Caco-2 (cell line): ENCODE measurements at regions not wholly inside any gene's neighbourhood (a gene's known extent, or its start where the extent isn't known, plus 50 kb on each side); places are given as distances from the start of the nearest gene placed in this dataset.

Experiments used
- BruUV-seq: library from RNA; stranded (reverse); fragments of 400-500 nt; replicated peaks from 2 replicates; lab custom pipeline; 2021; lab: Mats Ljungman, UMichigan
- CTCF ChIA-PET: fragments of 300-600 bp; sonication (Branson Sonifier 250); formaldehyde crosslinking; loops from one replicate; lab custom pipeline; 2022; ENCODE audit warnings: antibody characterized with exemption; lab: Charles Lee
- POLR2A ChIA-PET: fragments of 300-600 bp; sonication (Branson Sonifier 250); formaldehyde crosslinking; loops from one replicate; lab custom pipeline; 2022; ENCODE audit warnings: antibody characterized with exemption; lab: Charles Lee
- DNase-seq, 2 experiments: peaks; one replicate each; pipeline versions ENCODE4 v3.0.0 to v3.0.0-alpha.2; 2020 to 2022
- H3K27me3 ChIP-seq: replicated peaks from 2 replicates; pipeline ENCODE4 v1.6.0; 2011; ENCODE audit warnings: low read length; ENCODE audit not compliant: control insufficient read depth, insufficient read depth
- H3K36me3 ChIP-seq: 2 replicates; pipeline ENCODE4 v1.5.1; 2011; ENCODE audit warnings: low read length; ENCODE audit not compliant: control insufficient read depth, insufficient read depth
- H3K4me1 ChIP-seq: fragments of 250-450 bp; sonication (Bioruptor Pico); 2 replicates; pipeline ENCODE4 v1.5.1; 2020; ENCODE audit warnings: mild to moderate bottlenecking
- H3K4me3 ChIP-seq: 2 replicates; pipeline ENCODE4 v1.5.1; 2011; ENCODE audit warnings: low read depth, mild to moderate bottlenecking, control low read depth, low read length
- H3K9me3 ChIP-seq: fragments of 250-450 bp; sonication (Bioruptor Pico); 2 replicates; pipeline ENCODE4 v1.5.1; 2020; ENCODE audit warnings: mild to moderate bottlenecking, moderate library complexity
- H3K27ac Mint-ChIP-seq: one replicate; pipeline ENCODE4 v1.8.0; 2022; ENCODE audit warnings: mixed read lengths; ENCODE audit not compliant: unreplicated experiment
- H3K27me3 Mint-ChIP-seq: one replicate; pipeline ENCODE4 v1.8.0; 2022; ENCODE audit warnings: mixed read lengths; ENCODE audit not compliant: insufficient read depth, unreplicated experiment
- H3K36me3 Mint-ChIP-seq: one replicate; pipeline ENCODE4 v1.8.0; 2022; ENCODE audit warnings: mild to moderate bottlenecking, mixed read lengths; ENCODE audit not compliant: insufficient read depth, unreplicated experiment
- H3K4me1 Mint-ChIP-seq: one replicate; pipeline ENCODE4 v1.8.0; 2022; ENCODE audit warnings: low read depth, mixed read lengths; ENCODE audit not compliant: unreplicated experiment
- H3K4me3 Mint-ChIP-seq: one replicate; pipeline ENCODE4 v1.8.0; 2022; ENCODE audit warnings: mild to moderate bottlenecking, moderate library complexity, mixed read lengths; ENCODE audit not compliant: unreplicated experiment
- H3K9me3 Mint-ChIP-seq: one replicate; pipeline ENCODE4 v1.8.0; 2022; ENCODE audit warnings: mixed read lengths; ENCODE audit not compliant: unreplicated experiment
- CTCF ChIP-seq, 2 experiments: fragments of 200-600 bp in 1 of 2; IDR thresholded peaks; 1 replicate in 1 of 2; 2 replicates in 1 of 2; pipeline versions ENCODE4 v1.5.1 to v1.8.0; 2011 to 2022; ENCODE audit warnings: antibody characterized with exemption in 1 of 2, control low read depth in 1 of 2, inconsistent platforms in 1 of 2, low read depth in 1 of 2, low read length in 1 of 2, mild to moderate bottlenecking in 1 of 2, moderate library complexity in 1 of 2; ENCODE audit not compliant: insufficient read depth in 1 of 2, severe bottlenecking in 1 of 2, unreplicated experiment in 1 of 2
- intact Hi-C: fragments of 100-400 bp; cut with micrococcal nuclease; formaldehyde crosslinking; loops from one replicate; pipeline ENCODE4 v1.10.0; 2022; ENCODE audit not compliant: unreplicated experiment

- H3K4me1 Mint-ChIP-seq: no peaks in the 10 kb centered on the region
- POLR2A ChIA-PET: no interaction called here
- H3K27me3 ChIP-seq: no peaks in the 10 kb centered on the region
- no peak overlapping the region for H3K4me3 Mint-ChIP-seq
- H3K36me3 Mint-ChIP-seq: no peaks in the 10 kb centered on the region
- TF ChIP-seq CTCF (IDR thresholded peaks at IDR 0.05; ENCODE audit: insufficient read depth in 1 of 2, low read depth in 1 of 2, low read length in 1 of 2, severe bottlenecking in 1 of 2, unreplicated experiment in 1 of 2): no peak
- no peak for DNase-seq
- H3K27ac Mint-ChIP-seq: no peak overlapping the region
- H3K9me3 Mint-ChIP-seq: no peaks in the 10 kb centered on the region
- no TSS peak for BruUV-seq
- no peaks in the 10 kb centered on the region for H3K4me1 ChIP-seq
- H3K9me3 ChIP-seq: no peaks in the 10 kb centered on the region
- H3K36me3 ChIP-seq: no peaks in the 10 kb centered on the region
- CTCF ChIA-PET: no interaction called here
- no peak overlapping the region for H3K4me3 ChIP-seq
- intact Hi-C loops: no loop called here
- peaks cover 10% of the 10 kb centered on the region for H3K27me3 Mint-ChIP-seq
Observed at GRCh38 chr6:18609715-18610114, 222.6 kb downstream of the RNF144B start.

- intact Hi-C loops: no loop called here
- DNase-seq: no peak
- Histone ChIP-seq H3K36me3 (no peaks in the 10 kb centered on the region), H3K4me1 (no peaks in the 10 kb centered on the region), H3K4me3 (no peak overlapping the region), H3K9me3 (no peaks in the 10 kb centered on the region), H3K27me3 (no peaks in the 10 kb centered on the region)
- ChIA-PET CTCF (no interaction called here), POLR2A (no interaction called here)
- H3K27ac Mint-ChIP-seq: no peak overlapping the region
- no peaks in the 10 kb centered on the region for H3K9me3 Mint-ChIP-seq
- no peak overlapping the region for H3K4me3 Mint-ChIP-seq
- H3K36me3 Mint-ChIP-seq: no peaks in the 10 kb centered on the region
- no peaks in the 10 kb centered on the region for H3K4me1 Mint-ChIP-seq
- peaks cover 7% of the 10 kb centered on the region for H3K27me3 Mint-ChIP-seq
- no TSS peak for BruUV-seq
- no peak for TF ChIP-seq CTCF (IDR thresholded peaks at IDR 0.05; ENCODE audit: insufficient read depth in 1 of 2, low read depth in 1 of 2, low read length in 1 of 2, severe bottlenecking in 1 of 2, unreplicated experiment in 1 of 2)
Observed at GRCh38 chr6:18613319-18613925, 226.3 kb downstream of the RNF144B start.

GRCh38 chr6:18629571-18629970, 242.4 kb downstream of the RNF144B start:
- Mint-ChIP-seq H3K4me3 (no peak overlapping the region), H3K36me3 (no peaks in the 10 kb centered on the region), H3K4me1 (no peaks in the 10 kb centered on the region), H3K27ac (no peak overlapping the region), H3K27me3 (peaks cover 6% of the 10 kb centered on the region), H3K9me3 (no peaks in the 10 kb centered on the region)
- CTCF ChIA-PET: no interaction called here
- DNase-seq: no peak
- H3K27me3 ChIP-seq: no peaks in the 10 kb centered on the region
- POLR2A ChIA-PET: no interaction called here
- no peaks in the 10 kb centered on the region for H3K4me1 ChIP-seq
- no peak overlapping the region for H3K4me3 ChIP-seq
- BruUV-seq: no TSS peak
- no peak for TF ChIP-seq CTCF (IDR thresholded peaks at IDR 0.05; ENCODE audit: insufficient read depth in 1 of 2, low read depth in 1 of 2, low read length in 1 of 2, severe bottlenecking in 1 of 2, unreplicated experiment in 1 of 2)
- no peaks in the 10 kb centered on the region for H3K9me3 ChIP-seq
- intact Hi-C loops: no loop called here
- no peaks in the 10 kb centered on the region for H3K36me3 ChIP-seq
